ENCODE measurements at regions not wholly inside any gene's neighbourhood (a gene's known extent, or its start where the extent isn't known, plus 50 kb on each side); places are given as distances from the start of the nearest gene placed in this dataset.
"Not testable (repeated sequence)": the region's sequence is repeated elsewhere in the genome, so short reads cannot be mapped to it uniquely, and the experiment has no call there.

DNA sequence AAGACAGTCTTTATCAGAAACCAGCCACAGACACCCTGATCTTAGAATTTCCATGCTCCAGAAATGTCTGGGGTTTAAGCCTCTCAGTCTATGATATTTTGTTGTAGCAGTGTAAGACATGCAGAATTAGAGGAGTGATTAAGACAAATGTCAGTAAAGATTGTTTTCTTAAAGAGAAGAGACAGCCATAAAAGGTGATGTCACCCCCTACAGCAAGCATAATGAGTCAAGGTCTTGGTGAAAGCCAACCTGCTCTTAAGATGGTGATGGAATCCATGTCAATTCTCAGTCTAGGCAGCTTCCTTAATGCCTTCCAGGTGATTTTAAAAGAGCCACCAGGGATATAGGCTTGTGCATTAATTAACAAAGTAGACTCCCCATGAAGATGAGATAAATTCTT lies 849.9 kb upstream of the EPHA7 start:
- no peak for DNase-seq (ENCODE audit: low read depth in 4 of 4, low spot score in 3 of 4)

DNA sequence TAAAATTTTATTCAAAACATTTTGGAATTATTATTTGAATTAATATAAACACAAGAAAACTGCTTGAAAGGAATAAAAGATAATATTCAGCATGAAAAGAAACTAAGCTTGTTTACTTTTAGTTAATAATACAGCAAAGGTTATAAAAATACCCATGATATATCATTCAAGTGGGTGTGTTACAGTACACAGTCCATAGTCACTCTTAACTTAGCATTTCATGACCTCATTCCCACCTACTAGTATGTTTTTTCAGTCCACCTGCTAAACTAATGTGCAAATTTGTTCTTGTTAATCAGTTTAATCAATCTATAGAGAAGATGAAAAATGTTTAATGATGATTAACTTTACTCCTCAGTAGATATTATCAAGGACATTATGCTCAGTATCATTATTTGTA lies 841.4 kb upstream of the EPHA7 start:
- DNase-seq (ENCODE audit: low read depth in 4 of 4, low spot score in 3 of 4), result no peak

- no peak for DNase-seq (ENCODE audit: low read depth in 4 of 4, low spot score in 3 of 4)
These were observed 835.3 kb upstream of the EPHA7 start for GRCh38 chr6:94254689-94255088.

DNA sequence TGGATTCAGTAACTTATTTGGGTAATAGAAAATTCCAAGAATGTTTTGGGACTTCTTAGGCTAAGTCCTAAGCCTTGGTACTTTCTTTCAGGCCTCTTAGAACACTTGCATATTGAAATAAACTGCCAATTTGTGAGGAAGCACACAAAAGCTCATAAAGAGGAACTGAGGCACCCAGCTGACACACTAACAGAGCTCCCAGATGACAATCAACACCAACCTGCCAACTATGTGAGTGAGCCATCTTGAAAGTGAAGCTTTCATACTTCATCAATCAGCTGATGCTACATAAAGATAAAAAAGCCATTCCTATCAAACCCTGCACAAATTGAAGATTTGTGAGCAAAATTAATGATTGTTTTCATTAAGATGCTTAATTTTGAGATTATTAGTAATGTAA lies 832.5 kb upstream of the EPHA7 start:
- DNase-seq (ENCODE audit: low read depth in 4 of 4, low spot score in 3 of 4), result no peak

DNA sequence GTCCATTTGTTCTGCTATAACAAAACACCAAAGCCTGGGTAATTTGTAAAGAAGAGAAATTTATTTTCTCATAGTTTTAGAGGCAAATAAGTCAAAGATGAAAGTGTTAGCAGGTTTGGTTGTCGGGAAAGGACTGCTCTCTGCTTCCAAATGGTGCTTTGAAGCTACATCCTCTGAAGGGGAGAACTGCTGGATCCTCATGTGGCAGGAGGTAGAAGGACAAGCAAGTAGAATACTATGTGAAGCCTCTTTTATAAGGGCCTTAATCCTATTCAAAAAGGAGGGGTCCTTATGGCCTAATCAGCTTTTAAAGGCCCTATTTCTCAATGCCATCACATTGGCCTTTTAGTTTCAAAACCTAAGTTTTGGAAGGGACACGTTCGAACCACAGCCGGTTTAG lies 826.0 kb upstream of the EPHA7 start:
- no peak for DNase-seq (ENCODE audit: low read depth in 4 of 4, low spot score in 3 of 4)

DNA sequence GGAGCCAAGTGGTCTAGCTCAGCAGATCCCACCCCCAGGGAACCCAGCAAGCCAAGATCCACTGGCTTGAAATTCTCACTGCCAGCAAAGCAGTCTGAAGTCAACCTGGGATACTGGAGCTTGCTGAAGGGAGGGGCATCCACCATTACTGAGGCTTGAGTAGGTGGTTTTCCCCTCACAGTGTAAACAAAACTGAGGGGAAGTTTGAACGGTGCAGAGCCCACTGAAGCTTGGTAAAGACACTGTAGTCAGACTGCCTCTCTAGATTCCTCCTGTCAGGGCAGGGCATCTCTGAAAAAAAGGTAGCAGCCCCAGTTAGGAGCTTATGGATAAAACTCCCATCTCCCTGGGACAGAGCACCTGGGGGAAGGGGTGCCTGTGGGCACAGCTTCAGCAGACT lies 819.5 kb upstream of the EPHA7 start:
- DNase-seq (ENCODE audit: low read depth in 4 of 4, low spot score in 3 of 4), result no peak

DNA sequence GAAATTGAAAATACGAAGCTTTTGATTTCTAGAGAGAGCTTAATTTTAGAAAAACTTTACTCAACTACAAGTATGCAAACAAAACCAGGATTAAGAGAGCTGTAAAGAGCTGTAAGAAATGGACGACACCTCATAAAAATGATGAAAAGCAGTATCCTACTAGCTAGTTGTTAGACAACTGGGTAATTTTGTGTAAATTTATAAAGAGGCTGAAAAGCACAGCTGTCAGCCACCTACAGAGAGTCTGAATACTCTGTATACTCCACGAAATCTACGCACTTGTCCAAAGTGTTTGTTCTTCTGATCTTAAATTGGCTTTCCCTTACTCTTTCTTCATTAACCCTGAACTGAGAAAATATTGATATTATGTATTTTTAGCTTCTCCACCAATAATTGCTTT lies 808.4 kb upstream of the EPHA7 start:
- no peak for DNase-seq (ENCODE audit: low read depth in 4 of 4, low spot score in 3 of 4)

DNA sequence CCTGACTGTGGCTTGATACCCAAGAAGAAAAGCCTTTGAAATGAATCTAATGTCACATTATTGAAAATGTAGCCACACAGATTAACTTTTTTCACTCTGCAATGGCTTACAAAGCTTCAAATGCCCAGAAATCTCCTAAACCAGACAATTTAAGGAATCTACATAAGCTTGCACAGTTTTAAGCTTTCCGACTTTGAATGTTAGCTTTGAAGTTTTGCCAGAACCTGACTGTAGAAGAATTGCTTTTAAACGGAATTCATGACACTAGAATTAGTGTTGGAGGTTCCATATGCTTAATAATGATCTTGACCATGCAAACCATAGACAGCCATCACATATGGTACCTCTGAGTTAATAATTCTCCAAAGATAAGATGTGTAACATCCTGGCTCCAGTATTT lies 798.5 kb upstream of the EPHA7 start:
- no peak for DNase-seq (ENCODE audit: low read depth in 4 of 4, low spot score in 3 of 4)

GRCh38 chr6:94215552-94215951 lies 796.2 kb upstream of the EPHA7 start:
- no peak for DNase-seq (ENCODE audit: low read depth in 4 of 4, low spot score in 3 of 4)

- DNase-seq (ENCODE audit: low read depth in 4 of 4, low spot score in 3 of 4), result no peak
These were observed 793.9 kb upstream of the EPHA7 start for GRCh38 chr6:94213226-94213625.

- DNase-seq (ENCODE audit: low read depth in 4 of 4, low spot score in 3 of 4), result no peak
These were observed 777.5 kb upstream of the EPHA7 start for GRCh38 chr6:94196891-94197290.

DNA sequence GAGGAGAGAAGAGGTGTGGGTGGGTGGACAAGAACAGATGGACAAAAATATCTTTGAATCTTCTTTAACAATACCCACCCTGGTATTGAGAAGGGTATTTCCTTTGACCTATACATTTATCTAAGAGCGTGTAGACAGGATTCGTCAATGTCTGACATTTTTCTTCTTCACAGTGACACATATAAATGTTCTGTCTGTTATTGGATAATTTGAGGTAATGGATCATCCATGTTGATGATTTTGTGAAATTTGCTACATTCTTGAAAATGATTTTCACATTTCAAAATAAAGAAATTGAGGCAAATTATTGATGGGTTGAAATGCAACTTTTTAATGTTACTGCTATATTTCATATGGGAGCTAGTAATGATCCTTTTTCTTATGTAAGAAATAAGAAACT lies 770.7 kb upstream of the EPHA7 start:
- DNase-seq (ENCODE audit: low read depth in 4 of 4, low spot score in 3 of 4), result no peak

DNA sequence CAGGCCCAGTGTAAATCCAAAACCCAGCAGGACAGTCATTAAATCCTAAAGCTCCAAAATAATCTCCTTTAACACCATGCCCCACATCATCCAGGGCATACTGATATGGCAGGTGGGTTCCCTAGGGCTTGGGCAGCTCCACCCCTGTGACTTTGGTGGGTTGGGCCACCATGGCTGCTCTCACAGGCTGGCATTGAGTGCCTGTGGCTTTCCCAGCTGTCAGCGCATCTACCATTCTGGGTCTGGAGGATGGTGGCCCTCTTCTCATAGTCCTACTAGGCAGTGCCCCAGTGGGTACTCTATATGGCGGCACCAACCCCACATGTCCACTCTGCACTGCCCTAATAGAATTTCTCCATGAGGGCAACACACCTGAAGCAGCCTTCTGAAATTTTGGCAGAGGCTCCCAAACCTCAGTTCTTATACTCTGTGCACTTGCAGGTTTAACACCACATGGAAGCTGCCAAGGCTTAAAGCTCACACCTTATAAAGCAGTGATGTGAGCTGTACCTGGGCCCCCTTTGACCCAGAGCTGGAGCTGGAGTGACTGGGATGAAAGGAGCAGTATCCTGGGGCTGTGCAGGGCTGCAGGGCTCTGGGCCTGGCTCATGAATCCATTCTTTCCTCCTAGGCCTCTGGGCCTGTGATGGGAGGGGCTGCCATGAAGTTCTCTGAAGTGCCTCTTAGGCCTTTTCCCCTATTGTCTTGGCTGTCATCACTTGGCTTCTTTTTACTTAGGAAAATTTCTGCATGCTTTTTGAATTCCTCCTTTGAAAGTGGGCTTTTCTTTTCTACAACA lies 765.5 kb upstream of the EPHA7 start:
- no peak for DNase-seq (ENCODE audit: low read depth in 4 of 4, low spot score in 3 of 4)

DNA sequence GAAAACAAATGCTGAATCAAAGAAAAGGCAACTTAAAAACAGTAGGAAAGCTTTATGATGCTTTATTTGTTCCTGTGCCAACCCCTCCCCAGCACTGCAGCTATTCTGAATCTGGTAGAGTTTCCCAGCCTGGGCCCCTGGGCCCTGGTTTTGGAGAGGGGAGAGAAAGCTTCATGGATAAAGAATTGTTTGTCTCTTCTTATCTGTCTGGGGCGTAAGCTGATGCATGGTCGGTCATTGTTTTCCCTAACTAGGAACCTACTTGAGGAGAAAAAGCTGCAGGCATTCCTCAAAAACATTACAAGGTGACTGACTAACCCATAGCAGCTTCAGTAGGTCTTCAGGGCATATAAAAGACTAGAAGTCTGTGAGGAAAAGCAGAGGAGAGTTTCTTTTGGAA lies 758.1 kb upstream of the EPHA7 start:
- no peak for DNase-seq (ENCODE audit: low read depth in 4 of 4, low spot score in 3 of 4)

- DNase-seq (ENCODE audit: low read depth in 4 of 4, low spot score in 3 of 4), result no peak
These were observed 756.1 kb upstream of the EPHA7 start for GRCh38 chr6:94175465-94175864.

GRCh38 chr6:94163877-94164276 lies 744.5 kb upstream of the EPHA7 start:
- no peak for DNase-seq (ENCODE audit: low read depth in 4 of 4, low spot score in 3 of 4)

- DNase-seq (ENCODE audit: low read depth in 4 of 4, low spot score in 3 of 4), result no peak
These were observed 731.5 kb upstream of the EPHA7 start for GRCh38 chr6:94150886-94151285.

GRCh38 chr6:94144807-94145206 lies 725.4 kb upstream of the EPHA7 start:
- no peak for DNase-seq (ENCODE audit: low read depth in 4 of 4, low spot score in 3 of 4)

DNA sequence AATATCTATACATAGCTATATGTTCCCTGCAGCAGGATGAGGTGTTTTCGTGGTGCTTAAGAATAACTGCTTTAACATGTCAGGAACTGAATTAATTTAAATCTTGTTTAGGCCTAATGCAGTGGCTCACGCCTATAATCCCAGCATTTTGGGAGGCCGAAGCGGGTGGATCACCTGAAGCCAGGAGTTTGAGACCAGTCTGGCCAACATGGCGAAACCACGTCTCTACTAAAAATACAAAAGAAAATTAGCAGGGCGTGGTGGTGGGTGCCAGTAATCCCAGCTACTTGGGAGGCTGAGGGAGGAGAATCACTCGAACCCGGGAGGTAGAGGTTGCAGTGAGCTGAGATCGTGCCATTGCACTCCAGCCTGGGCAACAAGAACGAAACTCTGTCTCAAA lies 717.8 kb upstream of the EPHA7 start:
- not testable (repeated sequence) for DNase-seq (ENCODE audit: low read depth in 4 of 4, low spot score in 3 of 4)

DNA sequence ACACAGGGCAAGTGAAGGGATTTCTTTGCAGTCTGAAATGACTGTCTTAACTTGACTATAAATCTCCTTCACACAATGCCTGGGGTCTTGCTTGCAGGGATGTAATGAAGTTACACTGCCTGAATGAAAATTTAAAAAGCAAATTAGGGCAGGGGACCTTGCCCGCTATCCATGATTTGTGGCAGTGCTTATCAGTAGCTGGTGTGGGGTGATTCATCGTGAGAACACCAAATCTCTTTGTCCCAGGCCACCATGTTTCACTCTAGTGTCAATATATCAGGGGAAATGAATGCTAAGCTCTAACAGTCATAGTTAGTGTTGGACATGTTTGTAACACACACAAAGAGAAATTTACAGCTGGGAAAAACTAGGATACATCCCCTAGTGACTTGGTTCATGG lies 713.7 kb upstream of the EPHA7 start:
- no peak for DNase-seq (ENCODE audit: low read depth in 4 of 4, low spot score in 3 of 4)

GRCh38 chr6:94131271-94131670 lies 711.9 kb upstream of the EPHA7 start:
- no peak for DNase-seq (ENCODE audit: low read depth in 4 of 4, low spot score in 3 of 4)

DNA sequence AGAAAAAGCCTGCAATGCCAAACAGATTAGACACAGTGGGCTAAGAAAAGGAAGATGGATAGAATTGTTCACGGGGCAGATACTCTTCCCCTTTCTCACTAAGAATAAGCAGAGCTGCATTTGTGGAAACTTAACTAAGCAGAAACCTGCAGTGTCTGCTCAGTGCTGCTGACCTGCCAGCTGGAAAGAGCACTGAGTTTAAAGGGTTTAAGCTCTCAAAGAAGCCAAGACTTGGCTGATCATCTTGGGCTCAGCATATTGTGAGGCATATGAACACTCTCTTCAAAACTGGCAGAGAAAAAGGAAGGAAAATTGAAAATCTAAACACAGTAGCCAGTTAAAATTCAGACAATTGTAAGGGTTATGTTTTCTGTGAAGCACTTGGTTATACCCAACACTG lies 711.1 kb upstream of the EPHA7 start:
- no peak for DNase-seq (ENCODE audit: low read depth in 4 of 4, low spot score in 3 of 4)

- no peak for DNase-seq (ENCODE audit: low read depth in 4 of 4, low spot score in 3 of 4)
These were observed 710.6 kb upstream of the EPHA7 start for GRCh38 chr6:94129926-94130325.

Measured in left renal pelvis (tissue), 4 donors.